Left colon (tissue), 2 donors: ENCODE measurements at regions not wholly inside any gene's neighbourhood (a gene's known extent, or its start where the extent isn't known, plus 50 kb on each side); places are given as distances from the start of the nearest gene placed in this dataset.
"Not testable (repeated sequence)": the region's sequence is repeated elsewhere in the genome, so short reads cannot be mapped to it uniquely, and the experiment has no call there.

Experiments used
- ATAC-seq: fragments of 200-7000 bp; cut with Tn5 transposase; one replicate; pipeline ENCODE4 v1.9.1; 2020; ENCODE audit warnings: mild to moderate bottlenecking, moderate library complexity
- DNase-seq, 2 donors: peaks; one replicate each; pipeline ENCODE4 v3.0.0-alpha.2; 2020
- intact Hi-C, 2 donors: fragments of 100-400 bp; cut with DNase I in 1 of 2; cut with micrococcal nuclease in 1 of 2; formaldehyde crosslinking; loops; one replicate each; pipeline versions ENCODE4 v1.11.2 to v1.14.0; 2022; cut with DNase I, micrococcal nuclease
- donor health status: DM: no; HTN: no; CAD: no.
- donor health status: DM: yes; HTN: yes; CAD: no.

GRCh38 chr16:31975826-31976419 is 102.3 kb downstream of the ZNF267 start:
- intact Hi-C loops, ATAC-seq, DNase-seq: not testable (repeated sequence)

GRCh38 chr16:31978463-31978862 is 104.9 kb downstream of the ZNF267 start:
- ATAC-seq, intact Hi-C loops, DNase-seq: not testable (repeated sequence)

- intact Hi-C loops, DNase-seq, ATAC-seq: not testable (repeated sequence)
These were observed 108.1 kb downstream of the ZNF267 start for GRCh38 chr16:31981739-31982138.

GRCh38 chr16:31982986-31983385 is 109.4 kb downstream of the ZNF267 start:
- ATAC-seq, DNase-seq, intact Hi-C loops: not testable (repeated sequence)

- not testable (repeated sequence) for ATAC-seq
These were observed 110.1 kb downstream of the ZNF267 start for GRCh38 chr16:31983666-31984065.

GRCh38 chr16:31986895-31987294 is 113.3 kb downstream of the ZNF267 start:
- intact Hi-C loops, DNase-seq, ATAC-seq: not testable (repeated sequence)

More at GRCh38 chr16:31983666-31984065, 110.1 kb downstream of the ZNF267 start:
- intact Hi-C loops, DNase-seq: not testable (repeated sequence)

GRCh38 chr16:31988595-31989581 is 115.3 kb downstream of the ZNF267 start:
- intact Hi-C loops = not testable (repeated sequence)
- DNase-seq (peak in 1 of 2 donors; percentile 36), ATAC-seq (peak; percentile 49)

GRCh38 chr16:31990261-31990660 is 116.7 kb downstream of the ZNF267 start:
- DNase-seq, intact Hi-C loops, ATAC-seq: not testable (repeated sequence)

- ATAC-seq, intact Hi-C loops, DNase-seq: not testable (repeated sequence)
These were observed 117.4 kb downstream of the ZNF267 start for GRCh38 chr16:31990980-31991379.

- DNase-seq, intact Hi-C loops, ATAC-seq: not testable (repeated sequence)
These were observed 122.7 kb downstream of the ZNF267 start for GRCh38 chr16:31996325-31996724.

GRCh38 chr16:32002496-32002895 is 128.9 kb downstream of the ZNF267 start:
- ATAC-seq, DNase-seq, intact Hi-C loops: not testable (repeated sequence)

- intact Hi-C loops, ATAC-seq, DNase-seq: not testable (repeated sequence)
These were observed 130.2 kb downstream of the ZNF267 start for GRCh38 chr16:32003819-32004218.

- ATAC-seq, intact Hi-C loops, DNase-seq: not testable (repeated sequence)
These were observed 165.3 kb downstream of the ZNF267 start for GRCh38 chr16:32038783-32039496.

GRCh38 chr16:32039919-32040318 is 166.3 kb downstream of the ZNF267 start:
- ATAC-seq, DNase-seq, intact Hi-C loops: not testable (repeated sequence)

GRCh38 chr16:32066016-32066651 is 187.0 kb upstream of the TP53TG3D start:
- ATAC-seq, DNase-seq, intact Hi-C loops: not testable (repeated sequence)

GRCh38 chr16:32071586-32071985 is 181.5 kb upstream of the TP53TG3D start:
- intact Hi-C loops, ATAC-seq, DNase-seq: not testable (repeated sequence)

GRCh38 chr16:32083891-32084290 is 169.2 kb upstream of the TP53TG3D start:
- intact Hi-C loops, ATAC-seq, DNase-seq: not testable (repeated sequence)
